ENCODE measurements at regions not wholly inside any gene's neighbourhood (a gene's known extent, or its start where the extent isn't known, plus 50 kb on each side); places are given as distances from the start of the nearest gene placed in this dataset.

- TF ChIP-seq CTCF (IDR thresholded peaks at IDR 0.05): no peak
- no peak for TF ChIP-seq POLR2AphosphoS5 (IDR thresholded peaks at IDR 0.05)
- no peak for TF ChIP-seq POLR2A (IDR thresholded peaks at IDR 0.05)
- no peak for TF ChIP-seq EP300 (IDR thresholded peaks at IDR 0.05)
Observed at GRCh38 chr16:80305410-80305809, 235.4 kb upstream of the DYNLRB2 start.
